Ovary (tissue), 7 donors: ENCODE measurements at regions not wholly inside any gene's neighbourhood (a gene's known extent, or its start where the extent isn't known, plus 50 kb on each side); places are given as distances from the start of the nearest gene placed in this dataset.

Experiments used
- DNase-seq, 5 donors: peaks; one replicate each; pipeline ENCODE4 v3.0.0-alpha.2; 2019 to 2020
- H3K27ac ChIP-seq, 2 donors: fragments of 200-600 bp; one replicate each; pipeline versions ENCODE4 v1.5.1 to v1.8.0; 2019 to 2022
- H3K27me3 ChIP-seq: fragments of 200-600 bp; one replicate; pipeline ENCODE4 v1.8.0; 2022
- H3K36me3 ChIP-seq: fragments of 200-600 bp; sonication (generic); one replicate; pipeline ENCODE4 v1.5.1; 2019
- H3K4me1 ChIP-seq: one replicate; pipeline ENCODE4 v1.8.1; 2013; ENCODE audit warnings: mild to moderate bottlenecking, moderate library complexity; ENCODE audit not compliant: insufficient read depth
- H3K4me3 ChIP-seq: fragments of 200-600 bp; sonication (generic); one replicate; pipeline ENCODE4 v1.5.1; 2017
- H3K9me3 ChIP-seq, 2 donors: fragments of 200-600 bp in 1 of 2; sonication (generic) in 1 of 2; one replicate each; pipeline versions ENCODE4 v1.5.1 to v1.8.1; 2013 to 2019; ENCODE audit warnings: mild to moderate bottlenecking in 1 of 2, moderate library complexity in 1 of 2
- CTCF ChIP-seq, 3 donors: fragments of 450-650 bp in 2 of 3; fragments of 200-600 bp in 1 of 3; IDR thresholded peaks; one replicate each; pipeline versions ENCODE4 v1.5.1 to v1.8.0; 2016 to 2022; ENCODE audit warnings: antibody characterized with exemption in 3 of 3, mild to moderate bottlenecking in 1 of 3
- EP300 ChIP-seq: sonication (generic); formaldehyde crosslinking; IDR thresholded peaks from one replicate; pipeline ENCODE4 v1.6.1; 2017; ENCODE audit warnings: antibody characterized with exemption
- POLR2A ChIP-seq: fragments of 450-650 bp; IDR thresholded peaks from one replicate; pipeline ENCODE4 v1.6.1; 2017; ENCODE audit warnings: antibody characterized with exemption, mild to moderate bottlenecking, moderate library complexity
- WGBS, 3 donors: extraction: QIAGEN DNeasy Blood & Tissue Kit in 1 of 3; methylation state at CpG; one replicate each; pipeline versions ENCODE4 v1.1.5 to v1.1.7; 2013 to 2017; 5-methylcytosine and 5-hydroxymethylcytosine counted together
- intact Hi-C, 4 donors: fragments of 100-400 bp; cut with DNase I; formaldehyde crosslinking; loops; one replicate each; pipeline versions ENCODE4 v1.11.0 to v1.15.1; 2022 to 2023
- donor health status: DM: no; HTN: no; CAD: no; lungs with moderate emphysema.
- donor health status: DM: no; HTN: no; CAD: no.
- donor health status: Bipolar disorder and iron deficiency.
- donor health status: DM: no; HTN: no; CAD: no.
- donor health status: DM: yes; HTN: yes; CAD: no.

- Histone ChIP-seq H3K9me3 (no peaks in the 10 kb centered on the region), H3K4me1 (no peaks in the 10 kb centered on the region), H3K27ac (no peak overlapping the region), H3K27me3 (no peaks in the 10 kb centered on the region), H3K36me3 (no peaks in the 10 kb centered on the region), H3K4me3 (no peak overlapping the region)
- no peak for DNase-seq
- intact Hi-C loops: no loop called here
- no peak for TF ChIP-seq POLR2A
- no peak for TF ChIP-seq EP300
- no peak for TF ChIP-seq CTCF (IDR thresholded peaks at IDR 0.05)
Observed at GRCh38 chr12:91894911-91895310, 250.7 kb downstream of the BTG1 start.

- Histone ChIP-seq H3K27ac (no peak overlapping the region), H3K4me3 (no peak overlapping the region), H3K4me1 (no peaks in the 10 kb centered on the region), H3K27me3 (no peaks in the 10 kb centered on the region), H3K9me3 (no peaks in the 10 kb centered on the region), H3K36me3 (no peaks in the 10 kb centered on the region)
- TF ChIP-seq POLR2A (no peak), CTCF (IDR thresholded peaks at IDR 0.05) (no peak), EP300 (no peak)
- 66 to 79% (median 71%) methylated on average over 3 of the region's 3 CpGs for WGBS, 3 donors
- intact Hi-C loops: no loop called here
- no peak for DNase-seq
Observed at GRCh38 chr12:91893476-91893875, 252.2 kb downstream of the BTG1 start.

- intact Hi-C loops: no loop called here
- H3K4me1 ChIP-seq: no peaks in the 10 kb centered on the region
- no peak for TF ChIP-seq CTCF (IDR thresholded peaks at IDR 0.05)
- TF ChIP-seq EP300: no peak
- no peak for TF ChIP-seq POLR2A
- H3K9me3 ChIP-seq: no peaks in the 10 kb centered on the region
- WGBS, 3 donors: 64 to 75% (median 67%) methylated on average over 4 of the region's 4 CpGs
- no peak overlapping the region for H3K27ac ChIP-seq
- H3K4me3 ChIP-seq: no peak overlapping the region
- H3K36me3 ChIP-seq: no peaks in the 10 kb centered on the region
- no peaks in the 10 kb centered on the region for H3K27me3 ChIP-seq
- no peak for DNase-seq
Observed at GRCh38 chr12:91892081-91892855, 253.4 kb downstream of the BTG1 start.

GRCh38 chr12:91890742-91891141 lies 254.9 kb downstream of the BTG1 start:
- Histone ChIP-seq H3K36me3 (no peaks in the 10 kb centered on the region), H3K27me3 (no peaks in the 10 kb centered on the region), H3K4me1 (no peaks in the 10 kb centered on the region), H3K27ac (no peak overlapping the region), H3K4me3 (no peak overlapping the region), H3K9me3 (no peaks in the 10 kb centered on the region)
- TF ChIP-seq POLR2A: no peak
- no peak for TF ChIP-seq CTCF (IDR thresholded peaks at IDR 0.05)
- TF ChIP-seq EP300: no peak
- DNase-seq: no peak
- intact Hi-C loops: no loop called here
- WGBS, 3 donors: 89 to 96% (median 90%) methylated on average over 1 of the region's 1 CpG
